Heart left ventricle (tissue), 16 donors: ENCODE measurements at regions not wholly inside any gene's neighbourhood (a gene's known extent, or its start where the extent isn't known, plus 50 kb on each side); places are given as distances from the start of the nearest gene placed in this dataset.
A peak's percentile ranks its signal among the peaks of the same experiment; 100 is the strongest.

Experiments used
- ATAC-seq, 4 donors: fragments of 200-7000 bp; cut with Tn5 transposase; one replicate each; pipeline ENCODE4 v1.9.1; 2020 to 2022; ENCODE audit warnings: moderate library complexity in 4 of 4, mild to moderate bottlenecking in 3 of 4, moderate number of reproducible peaks in 1 of 4
- DNase-seq, 5 donors: peaks; one replicate each; pipeline ENCODE4 v3.0.0-alpha.2; 2020
- H3K27ac ChIP-seq, 12 donors: fragments of 200-600 bp; sonication (generic) in 4 of 12; one replicate each; pipeline versions ENCODE4 v1.5.0 to v1.8.0; 2016 to 2022; ENCODE audit warnings: mild to moderate bottlenecking in 2 of 12
- H3K27me3 ChIP-seq, 9 donors: fragments of 200-600 bp; sonication (generic) in 2 of 9; one replicate each; pipeline versions ENCODE4 v1.5.1 to v1.8.0; 2016 to 2022; ENCODE audit warnings: mild to moderate bottlenecking in 3 of 9
- H3K36me3 ChIP-seq, 9 donors: fragments of 200-600 bp; sonication (generic) in 2 of 9; one replicate each; pipeline versions ENCODE4 v1.5.0 to v1.8.0; 2018 to 2022; ENCODE audit warnings: mild to moderate bottlenecking in 2 of 9
- H3K4me1 ChIP-seq, 12 donors: fragments of 200-600 bp; sonication (generic) in 4 of 12; one replicate each; pipeline versions ENCODE4 v1.5.0 to v1.8.0; 2016 to 2022; ENCODE audit warnings: mild to moderate bottlenecking in 3 of 12
- H3K4me3 ChIP-seq, 12 donors: fragments of 200-600 bp; sonication (generic) in 4 of 12; one replicate each; pipeline versions ENCODE4 v1.5.0 to v1.8.0; 2017 to 2022; ENCODE audit warnings: mild to moderate bottlenecking in 9 of 12, moderate library complexity in 4 of 12
- H3K9me3 ChIP-seq, 12 donors: fragments of 200-600 bp; sonication (generic) in 4 of 12; one replicate each; pipeline versions ENCODE4 v1.5.0 to v1.8.0; 2016 to 2022; ENCODE audit warnings: mild to moderate bottlenecking in 1 of 12
- POLR2A ChIP-seq, 2 donors: fragments of 450-650 bp; IDR thresholded peaks; one replicate each; pipeline ENCODE4 v1.6.1; 2017; ENCODE audit warnings: antibody characterized with exemption in 2 of 2, mild to moderate bottlenecking in 2 of 2, moderate library complexity in 2 of 2
- WGBS, 4 donors: extraction: QIAGEN DNeasy Blood & Tissue Kit in 2 of 4; methylation state at CpG; one replicate each; pipeline versions ENCODE4 v1.1.5 to v1.1.7; 2013 to 2018; 5-methylcytosine and 5-hydroxymethylcytosine counted together
- intact Hi-C, 10 donors: fragments of 100-400 bp; cut with DNase I; formaldehyde crosslinking; loops; one replicate each; pipeline versions ENCODE4 v1.11.1 to v1.14.2; 2022
- TF ChIP-seq, protein P1 (sequence below), 12 donors: fragments of 200-600 bp; sonication (generic) in 4 of 12; IDR thresholded peaks; one replicate each; pipeline versions ENCODE4 v1.5.0 to v1.8.0; 2018 to 2022; ENCODE audit warnings: antibody characterized with exemption in 12 of 12, mild to moderate bottlenecking in 5 of 12
- donor health status: ischemic (EF 13 %, LVEDD 7.1; RV severe dilation, severe dysfunction).
- donor health status: healthy with polysubstance abuse.
- donor health status: DM: no; HTN: yes; CAD: no.
- donor health status: DM: no; HTN: no; CAD: no.
- donor health status: ischemic (EF 25% LVEDD 6.9; RV normal size, moderate dysfunction).
- donor health status: ischemic (EF 25% LVEDD 5.7; RV mildly dilated, moderate dysfunction).
- donor health status: healthy.
- donor health status: DM: yes; HTN: yes; CAD: no.
- donor health status: ischemic (EF 35%, LVEDD 5.7; RV mildly dilated, moderate dysfunction).
- donor health status: nonischemic (EF 11% LVEDD 7.7; RV severe dilation, severe dysfunction).
- donor health status: DM: yes; HTN: yes; CAD: no.
- donor health status: PGD.
- donor health status: ischemic (EF 29% LVEDD 5.4; RV normal size, mild dysfunction).
- donor health status: nonischemic (EF 23%, LVEDD 6.1; RV moderate dilation, normal function).

DNA sequence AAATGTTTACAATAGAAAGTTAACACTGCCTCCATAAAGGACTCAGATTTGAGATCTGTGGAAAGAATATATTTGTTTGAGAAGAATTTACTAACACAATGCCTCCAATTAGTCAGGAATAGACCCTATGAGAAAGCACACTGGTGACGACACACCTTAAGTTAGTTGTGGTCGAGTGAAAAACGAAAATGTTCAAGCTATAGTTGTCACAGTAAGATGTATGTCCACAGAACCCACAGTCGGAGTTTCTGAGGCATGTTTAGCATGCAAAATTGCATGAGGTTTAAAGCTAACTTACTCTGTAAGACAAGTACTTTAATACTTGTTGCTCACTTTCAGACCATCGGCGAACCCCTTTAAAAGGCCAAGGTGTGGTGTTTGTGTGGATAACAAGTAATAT lies 69.9 kb upstream of the SIPA1L2 start:
- no peaks in the 10 kb centered on the region for H3K27me3 ChIP-seq
- WGBS, 4 donors, result 89 to 96% (median 93%) methylated on average over 6 of the region's 6 CpGs
- no peaks in the 10 kb centered on the region for H3K9me3 ChIP-seq
- H3K27ac ChIP-seq, result no peak overlapping the region
- TF ChIP-seq, protein P1, sequence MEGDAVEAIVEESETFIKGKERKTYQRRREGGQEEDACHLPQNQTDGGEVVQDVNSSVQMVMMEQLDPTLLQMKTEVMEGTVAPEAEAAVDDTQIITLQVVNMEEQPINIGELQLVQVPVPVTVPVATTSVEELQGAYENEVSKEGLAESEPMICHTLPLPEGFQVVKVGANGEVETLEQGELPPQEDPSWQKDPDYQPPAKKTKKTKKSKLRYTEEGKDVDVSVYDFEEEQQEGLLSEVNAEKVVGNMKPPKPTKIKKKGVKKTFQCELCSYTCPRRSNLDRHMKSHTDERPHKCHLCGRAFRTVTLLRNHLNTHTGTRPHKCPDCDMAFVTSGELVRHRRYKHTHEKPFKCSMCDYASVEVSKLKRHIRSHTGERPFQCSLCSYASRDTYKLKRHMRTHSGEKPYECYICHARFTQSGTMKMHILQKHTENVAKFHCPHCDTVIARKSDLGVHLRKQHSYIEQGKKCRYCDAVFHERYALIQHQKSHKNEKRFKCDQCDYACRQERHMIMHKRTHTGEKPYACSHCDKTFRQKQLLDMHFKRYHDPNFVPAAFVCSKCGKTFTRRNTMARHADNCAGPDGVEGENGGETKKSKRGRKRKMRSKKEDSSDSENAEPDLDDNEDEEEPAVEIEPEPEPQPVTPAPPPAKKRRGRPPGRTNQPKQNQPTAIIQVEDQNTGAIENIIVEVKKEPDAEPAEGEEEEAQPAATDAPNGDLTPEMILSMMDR (IDR thresholded peaks at IDR 0.05), result no peak
- no peak for TF ChIP-seq POLR2A (IDR thresholded peaks at IDR 0.05)
- H3K36me3 ChIP-seq, result no peaks in the 10 kb centered on the region
- intact Hi-C loops, result no loop called here
- no peak for DNase-seq
- H3K4me1 ChIP-seq, result peaks cover 0 to 9% (median 0%) of the 10 kb centered on the region in 12 donors
- no peak overlapping the region for H3K4me3 ChIP-seq
- no peak for ATAC-seq

DNA sequence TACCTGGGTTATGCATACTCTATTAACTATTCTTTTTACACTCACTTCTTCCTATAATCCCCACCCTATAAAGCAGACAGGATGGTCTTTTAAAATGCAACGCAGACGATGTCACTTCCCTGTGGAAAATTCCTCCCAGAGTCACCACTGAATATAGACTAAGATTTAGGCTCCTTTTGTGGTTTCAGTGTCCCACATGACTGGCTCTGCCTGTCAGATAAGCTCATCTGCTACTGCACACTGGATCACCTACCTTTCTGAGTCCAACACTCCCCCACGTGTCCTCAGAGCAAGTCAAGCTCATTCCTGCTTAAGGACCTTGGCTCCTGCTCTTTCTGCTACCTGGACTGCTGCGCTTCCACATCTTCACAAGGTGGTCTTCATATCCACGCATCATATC lies 73.0 kb upstream of the SIPA1L2 start:
- Histone ChIP-seq H3K4me3 (no peak overlapping the region), H3K9me3 (no peaks in the 10 kb centered on the region)

DNA sequence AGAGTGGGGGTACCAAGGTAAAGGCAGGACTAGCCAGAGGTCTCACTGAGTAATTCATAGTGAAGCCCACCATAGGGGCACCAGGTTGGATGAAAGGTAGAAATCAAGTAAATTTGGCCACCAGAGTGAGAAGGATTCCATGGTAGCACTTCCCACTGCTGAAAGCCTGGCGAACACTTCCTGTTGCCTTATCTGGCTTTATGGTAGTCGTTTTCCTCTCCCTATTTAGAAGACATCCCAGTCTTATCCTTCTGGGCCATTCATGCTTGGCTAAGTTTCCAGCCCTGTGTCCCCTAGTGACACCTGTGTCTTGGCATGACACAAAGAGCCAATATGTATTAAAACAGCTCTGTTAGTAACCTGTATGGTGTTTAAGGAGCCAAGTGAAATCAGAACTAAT lies 74.3 kb upstream of the SIPA1L2 start:
- no peak for TF ChIP-seq POLR2A (IDR thresholded peaks at IDR 0.05)
- TF ChIP-seq, protein P1 (IDR thresholded peaks at IDR 0.05), result no peak
- Histone ChIP-seq H3K9me3 (no peaks in the 10 kb centered on the region), H3K27me3 (no peaks in the 10 kb centered on the region), H3K36me3 (no peaks in the 10 kb centered on the region), H3K4me1 (peaks cover 0 to 19% (median 0%) of the 10 kb centered on the region in 12 donors), H3K4me3 (no peak overlapping the region), H3K27ac (peak overlapping the region in 1 of 12 donors; percentile 46)
- WGBS, 4 donors, result 47 to 57% (median 55%) methylated on average over 2 of the region's 2 CpGs
- DNase-seq (no peak), ATAC-seq (no peak)
- intact Hi-C loops, result no loop called here

More for the DNA sequence above, 73.0 kb upstream of the SIPA1L2 start:
- Histone ChIP-seq H3K27me3 (no peaks in the 10 kb centered on the region), H3K36me3 (no peaks in the 10 kb centered on the region), H3K4me1 (peaks cover 0 to 19% (median 0%) of the 10 kb centered on the region in 12 donors), H3K27ac (no peak overlapping the region)
- no peak for DNase-seq
- TF ChIP-seq, protein P1 (IDR thresholded peaks at IDR 0.05), result no peak
- no peak for TF ChIP-seq POLR2A (IDR thresholded peaks at IDR 0.05)
- no peak for ATAC-seq
- 80 to 82% (median 82%) methylated on average over 5 of the region's 5 CpGs for WGBS, 4 donors
- intact Hi-C loops, result no loop called here

DNA sequence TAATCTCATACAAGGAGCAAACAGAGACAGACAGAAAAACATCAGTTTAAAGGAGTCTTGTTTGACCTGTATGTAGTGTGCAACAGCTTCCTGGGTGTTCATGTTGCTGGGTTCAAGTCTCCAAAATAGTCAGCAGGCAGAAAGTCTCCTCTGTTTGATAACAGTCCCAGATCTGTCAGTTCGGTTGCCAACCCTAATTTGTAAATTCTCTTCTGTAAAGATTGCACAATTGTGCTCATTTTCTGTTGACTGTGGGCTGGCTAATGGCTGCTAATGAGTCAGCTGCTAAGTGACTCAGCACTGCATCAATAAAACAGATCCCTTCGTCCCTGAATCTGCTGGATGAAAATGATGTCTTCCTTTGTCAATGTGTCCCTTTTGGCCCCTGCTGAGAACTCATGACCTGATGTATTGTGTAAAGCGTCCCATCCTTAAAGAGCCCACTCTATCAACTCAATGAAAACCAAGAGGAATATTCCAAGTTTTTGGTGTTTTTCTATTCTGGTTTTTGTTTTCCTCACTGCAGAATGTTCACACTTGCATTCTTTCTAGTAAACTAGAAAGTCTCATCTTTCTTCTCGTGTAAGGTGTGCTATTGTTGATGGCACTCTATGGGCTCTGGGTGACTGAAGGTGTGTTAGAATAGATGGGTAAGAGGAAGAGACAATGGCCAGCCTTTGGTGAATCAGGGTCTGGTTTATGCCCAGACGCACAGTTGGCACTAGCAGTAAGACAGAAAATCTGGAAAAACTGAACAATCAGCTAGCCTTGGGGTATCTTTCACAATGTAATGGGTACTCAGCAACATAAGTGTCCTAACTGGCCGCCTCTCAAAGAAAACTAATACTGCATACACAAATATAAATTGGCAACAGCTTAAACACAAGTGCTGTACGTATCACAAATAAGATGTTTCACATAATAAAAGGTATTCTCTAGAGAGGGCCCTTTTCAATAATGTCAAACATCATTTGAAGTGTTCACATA lies 75.1 kb upstream of the SIPA1L2 start:
- peaks cover 0 to 19% (median 0%) of the 10 kb centered on the region in 12 donors for H3K4me1 ChIP-seq
- ATAC-seq, result peak; percentile 20 to 92 (median 62)
- no peaks in the 10 kb centered on the region for H3K36me3 ChIP-seq
- no peak overlapping the region for H3K4me3 ChIP-seq
- H3K9me3 ChIP-seq, result no peaks in the 10 kb centered on the region
- 70 to 79% (median 73%) methylated on average over 7 of the region's 7 CpGs for WGBS, 4 donors
- no peaks in the 10 kb centered on the region for H3K27me3 ChIP-seq
- TF ChIP-seq, protein P1 (IDR thresholded peaks at IDR 0.05), result no peak
- TF ChIP-seq POLR2A (IDR thresholded peaks at IDR 0.05), result no peak
- peak in 1 of 5 donors; percentile 32 for DNase-seq
- H3K27ac ChIP-seq, result peak overlapping the region in 2 of 12 donors; percentile 46 to 54
- intact Hi-C loops, result no loop called here
